PC-9 (cell line): ENCODE measurements at regions not wholly inside any gene's neighbourhood (a gene's known extent, or its start where the extent isn't known, plus 50 kb on each side); places are given as distances from the start of the nearest gene placed in this dataset.

ENCODE experiments used
- CTCF ChIP-seq: fragments of 200-600 bp; sonication (generic); conservative IDR thresholded peaks from 2 replicates; pipeline ENCODE4 v1.6.1; 2017; ENCODE audit warnings: mixed run types, antibody characterized with exemption, mild to moderate bottlenecking, moderate library complexity
- EZH2 ChIP-seq: fragments of 200-600 bp; sonication (generic); IDR thresholded peaks from 2 replicates; pipeline ENCODE4 v1.8.0; 2017; ENCODE audit warnings: antibody characterized with exemption, low read depth

- no peak for TF ChIP-seq CTCF
- TF ChIP-seq EZH2 = no peak
These were observed 192.7 kb downstream of the ANAPC10 start for GRCh38 chr4:144905286-144905685.
